ENCODE measurements at regions not wholly inside any gene's neighbourhood (a gene's known extent, or its start where the extent isn't known, plus 50 kb on each side); places are given as distances from the start of the nearest gene placed in this dataset.

DNA sequence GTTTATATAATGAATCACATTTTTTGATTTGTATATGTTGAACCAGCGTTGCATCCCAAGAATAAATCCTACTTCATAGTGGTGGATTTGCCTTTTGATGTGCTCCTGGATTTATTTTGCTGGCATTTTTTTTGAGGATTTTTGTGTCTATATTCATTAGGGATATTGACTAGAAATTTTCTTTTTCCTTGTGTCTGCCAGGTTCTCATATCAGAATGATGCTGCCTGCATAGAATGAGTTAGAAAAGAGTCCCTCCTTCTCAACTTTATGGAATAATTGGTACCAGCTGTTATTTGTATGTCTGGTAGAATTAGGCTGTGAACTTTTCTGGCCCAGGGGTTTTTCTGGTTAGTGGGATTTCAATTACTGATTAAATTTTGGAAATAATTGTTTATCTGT is 457.4 kb upstream of the DSEL start:
- Histone ChIP-seq H3K4ac (replicated peaks; ENCODE audit: insufficient read length, low read depth, low read length) (no peak overlapping the region), H3K79me2 (ENCODE audit: control insufficient read depth in 1 of 2, insufficient read depth in 2 of 2, low read length in 2 of 2) (no peaks in the 10 kb centered on the region), H3K27me3 (replicated peaks in 1 of 4; ENCODE audit: control insufficient read depth in 3 of 4, extremely low read depth in 1 of 4, insufficient read depth in 3 of 4, low read length in 3 of 4) (no peaks in the 10 kb centered on the region; a peak in 1 of 7 replicates), H3K9ac (replicated peaks in 1 of 4; ENCODE audit: extremely low read depth in 1 of 4, low read depth in 3 of 4, low read length in 3 of 4) (no peak overlapping the region), H4K91ac (replicated peaks; ENCODE audit: insufficient read length, low read length) (no peak overlapping the region), H3K4me1 (replicated peaks in 1 of 4; ENCODE audit: control insufficient read depth in 3 of 4, insufficient read depth in 4 of 4, low read length in 3 of 4) (no peaks in the 10 kb centered on the region), H3K18ac (ENCODE audit: extremely low read depth, low read length) (no peak overlapping the region), H3K23ac (ENCODE audit: insufficient read length) (no peak overlapping the region), H2AK5ac (ENCODE audit: low read depth, low read length) (no peak overlapping the region), H2BK5ac (ENCODE audit: low read depth, low read length) (no peak overlapping the region), H4K8ac (ENCODE audit: extremely low read depth, insufficient read depth, low read length) (no peak overlapping the region), H3K4me3 (ENCODE audit: extremely low read depth in 1 of 4, insufficient read depth in 2 of 4, low read depth in 3 of 4, low read length in 4 of 4) (no peak overlapping the region), H3K9me3 (ENCODE audit: insufficient read depth in 2 of 2, low read depth in 1 of 2, low read length in 1 of 2) (no peaks in the 10 kb centered on the region), H2BK120ac (replicated peaks; ENCODE audit: low read depth, low read length) (no peak overlapping the region), H2BK15ac (ENCODE audit: low read length) (no peak overlapping the region), H3K14ac (ENCODE audit: insufficient read length) (no peak overlapping the region), H3K79me1 (ENCODE audit: low read depth, low read length) (no peaks in the 10 kb centered on the region), H2BK20ac (ENCODE audit: low read length) (no peak overlapping the region), H3K4me2 (ENCODE audit: insufficient read depth in 1 of 2, low read depth in 2 of 2, low read length in 2 of 2) (no peak overlapping the region), H4K5ac (ENCODE audit: insufficient read length, low read depth, low read length) (no peak overlapping the region), H3K56ac (replicated peaks; ENCODE audit: insufficient read length, low read depth, low read length) (no peak overlapping the region), H4K20me1 (replicated peaks in 1 of 2; ENCODE audit: control insufficient read depth in 1 of 2, insufficient read depth in 2 of 2, low read length in 2 of 2) (no peaks in the 10 kb centered on the region), H3K36me3 (ENCODE audit: control insufficient read depth in 2 of 4, insufficient read depth in 4 of 4, low read length in 3 of 4) (no peaks in the 10 kb centered on the region), H3K23me2 (ENCODE audit: low read depth, low read length) (no peaks in the 10 kb centered on the region), H3K27ac (ENCODE audit: low read depth, low read length) (no peak overlapping the region), H2BK12ac (ENCODE audit: low read depth, low read length) (no peak overlapping the region), H2AFZ (ENCODE audit: low read length) (no peak overlapping the region)
- ChIA-PET POLR2A (ENCODE audit: partially characterized antibody) (no interaction called here), CTCF (ENCODE audit: partially characterized antibody) (no interaction called here)
- no peak for DNase-seq (ENCODE audit: low read depth in 1 of 2, low spot score in 2 of 2)
- FAIRE-seq, result no peak
- 92% methylated on average over 1 of the region's 1 CpG; no CpG with 5 or more reads in 1 of the 2 experiments for WGBS, 2 experiments (ENCODE audit: extremely low coverage in 1 of 2, insufficient coverage in 1 of 2, insufficient read length in 1 of 2, insufficient replicate concordance in 2 of 2, low coverage in 1 of 2, low lambda C conversion rate in 2 of 2, missing lambda C conversion rate in 1 of 2)
- TF ChIP-seq BCL11A (IDR thresholded peaks at IDR 0.05; ENCODE audit: low read depth in 2 of 2, low read length in 2 of 2), result no peak
